Effector CD4-positive, alpha-beta T cell (primary cell): ENCODE measurements at regions not wholly inside any gene's neighbourhood (a gene's known extent, or its start where the extent isn't known, plus 50 kb on each side); places are given as distances from the start of the nearest gene placed in this dataset.
"Not testable (repeated sequence)": the region's sequence is repeated elsewhere in the genome, so short reads cannot be mapped to it uniquely, and the experiment has no call there.

Experiments
- DNase-seq: peaks from one replicate; pipeline ENCODE4 v3.0.0-alpha.2; 2020

GRCh38 chr12:23204933-23205778 is 580.2 kb downstream of the ETNK1 start:
- DNase-seq: peak; percentile 4

GRCh38 chr12:23209793-23210192 is 584.8 kb downstream of the ETNK1 start:
- no peak for DNase-seq

- DNase-seq: no peak
Measured at GRCh38 chr12:23210573-23210972, 585.6 kb downstream of the ETNK1 start.

GRCh38 chr12:23211384-23212320 is 586.7 kb downstream of the ETNK1 start:
- DNase-seq: no peak

GRCh38 chr12:23217158-23217557 is 592.2 kb downstream of the ETNK1 start:
- no peak for DNase-seq

GRCh38 chr12:23217667-23218066 is 592.7 kb downstream of the ETNK1 start:
- no peak for DNase-seq

- DNase-seq: no peak
Measured at GRCh38 chr12:23221066-23221465, 596.1 kb downstream of the ETNK1 start.

GRCh38 chr12:23221926-23222325 is 597.0 kb downstream of the ETNK1 start:
- DNase-seq: no peak

GRCh38 chr12:23222801-23223200 is 597.8 kb downstream of the ETNK1 start:
- DNase-seq: no peak

GRCh38 chr12:23228101-23228500 is 603.1 kb downstream of the ETNK1 start:
- DNase-seq: no peak

- no peak for DNase-seq
Measured at GRCh38 chr12:23230899-23231298, 605.9 kb downstream of the ETNK1 start.

- no peak for DNase-seq
Measured at GRCh38 chr12:23236066-23236780, 611.3 kb downstream of the ETNK1 start.

GRCh38 chr12:23236811-23237210 is 611.8 kb downstream of the ETNK1 start:
- no peak for DNase-seq

- no peak for DNase-seq
Measured at GRCh38 chr12:23238190-23238589, 613.2 kb downstream of the ETNK1 start.

GRCh38 chr12:23238957-23239356 is 614.0 kb downstream of the ETNK1 start:
- no peak for DNase-seq

GRCh38 chr12:23245186-23245585 is 620.2 kb downstream of the ETNK1 start:
- no peak for DNase-seq

GRCh38 chr12:23253191-23253590 is 628.2 kb downstream of the ETNK1 start:
- DNase-seq: no peak

GRCh38 chr12:23253910-23254309 is 628.9 kb downstream of the ETNK1 start:
- DNase-seq: not testable (repeated sequence)

GRCh38 chr12:23259558-23259957 is 634.6 kb downstream of the ETNK1 start:
- no peak for DNase-seq

GRCh38 chr12:23262670-23263069 is 637.7 kb downstream of the ETNK1 start:
- no peak for DNase-seq

- DNase-seq: no peak
Measured at GRCh38 chr12:23277831-23278230, 652.9 kb downstream of the ETNK1 start.

GRCh38 chr12:23281295-23281694 is 656.3 kb downstream of the ETNK1 start:
- DNase-seq: no peak

GRCh38 chr12:23282701-23283100 is 657.7 kb downstream of the ETNK1 start:
- no peak for DNase-seq
